GM21423 (cell line): ENCODE measurements at regions not wholly inside any gene's neighbourhood (a gene's known extent, or its start where the extent isn't known, plus 50 kb on each side); places are given as distances from the start of the nearest gene placed in this dataset.
"Not testable (repeated sequence)": the region's sequence is repeated elsewhere in the genome, so short reads cannot be mapped to it uniquely, and the experiment has no call there.

ENCODE experiments used
- ATAC-seq: cut with Tn5 transposase; IDR thresholded peaks from one replicate; pipeline ENCODE4 v1.9.1; 2021; ENCODE audit warnings: mild to moderate bottlenecking, moderate library complexity; ENCODE audit not compliant: unreplicated experiment

DNA sequence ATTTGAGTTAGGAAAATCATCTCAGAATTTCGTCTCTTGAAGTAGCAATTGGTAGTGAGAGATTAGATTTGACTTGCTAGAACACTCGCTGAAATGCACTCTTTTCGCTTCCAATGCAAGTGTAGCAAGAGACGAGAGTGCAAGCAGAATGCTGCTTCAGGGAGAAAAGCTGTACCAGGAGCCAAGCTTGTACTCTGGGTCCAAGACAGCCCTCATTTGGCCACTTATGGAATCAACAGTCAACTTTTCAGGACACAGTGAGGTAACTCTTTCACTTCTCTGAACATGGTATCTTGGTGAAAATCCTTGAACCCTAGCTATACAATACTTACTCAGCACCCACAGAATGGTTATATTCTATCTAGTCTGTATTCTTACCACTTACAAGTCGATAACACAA lies 107.6 kb upstream of the TERB2 start:
- not testable (repeated sequence) for ATAC-seq

DNA sequence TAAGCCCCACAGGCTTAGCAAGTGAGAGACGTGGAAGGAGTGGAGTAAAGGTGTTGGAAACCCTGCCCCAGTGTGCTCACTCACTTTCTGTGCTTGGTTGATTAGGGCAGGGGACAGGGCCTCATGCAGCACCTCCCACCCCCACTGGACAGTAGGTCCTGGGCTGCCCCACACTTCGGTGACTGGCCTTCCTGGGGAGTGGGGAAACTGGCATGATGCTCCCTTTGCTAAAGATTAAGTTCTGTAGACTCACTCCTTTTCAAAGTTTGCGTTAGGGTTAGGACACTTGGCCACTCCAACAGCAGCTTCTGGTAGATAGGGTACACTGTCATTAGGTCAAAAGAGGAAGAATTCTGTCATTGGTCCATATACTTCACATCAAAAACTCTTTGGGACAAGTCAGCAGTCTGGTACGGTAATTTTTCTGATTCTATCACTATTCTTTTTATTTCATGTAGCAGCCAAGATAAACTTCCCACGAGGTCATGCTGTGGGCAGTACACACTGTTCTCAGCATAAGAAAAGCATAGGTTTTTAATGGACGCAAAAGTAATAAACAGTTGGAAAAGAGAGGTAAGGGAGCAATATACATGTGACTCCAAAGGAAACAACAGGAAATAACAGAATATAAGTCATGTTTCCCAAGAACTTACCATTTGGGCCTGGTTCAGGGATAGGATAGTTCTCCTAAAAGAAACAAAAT lies 106.6 kb upstream of the TERB2 start:
- not testable (repeated sequence) for ATAC-seq

DNA sequence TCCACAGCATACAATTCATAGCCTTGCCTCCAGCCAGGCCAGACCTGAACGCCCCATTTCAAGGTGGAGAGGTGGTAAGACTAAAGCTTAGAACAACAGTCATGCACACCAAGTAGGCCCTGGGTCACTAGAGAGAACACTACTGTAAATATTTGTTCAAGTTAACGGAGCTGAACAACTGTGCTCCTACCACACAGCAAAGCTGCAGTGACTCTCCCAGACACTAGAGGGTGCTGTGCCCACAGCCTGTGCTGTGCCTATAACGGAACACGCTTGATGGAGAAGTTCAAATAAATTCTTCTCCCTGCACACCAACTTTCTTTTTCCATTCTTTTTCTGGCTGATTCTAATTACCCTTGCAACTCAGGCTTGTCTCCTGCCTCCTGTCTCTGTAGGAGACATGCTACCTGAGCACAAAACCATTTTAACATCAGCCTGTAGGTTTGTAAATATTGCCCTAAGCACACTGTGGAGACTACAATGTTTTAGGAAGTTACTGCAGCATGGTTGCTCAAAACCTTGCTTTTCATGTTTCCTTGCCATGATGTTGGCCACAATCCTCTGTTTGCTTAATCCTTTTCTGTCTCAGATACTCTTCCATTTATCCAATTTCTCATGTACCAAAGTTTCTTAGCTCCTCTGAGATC lies 103.1 kb upstream of the TERB2 start:
- peak; percentile 58 for ATAC-seq

GRCh38 chr15:44854696-44855095 lies 101.8 kb upstream of the TERB2 start:
- not testable (repeated sequence) for ATAC-seq

- ATAC-seq = not testable (repeated sequence)
Measured at GRCh38 chr15:44856284-44856683, 100.2 kb upstream of the TERB2 start.

DNA sequence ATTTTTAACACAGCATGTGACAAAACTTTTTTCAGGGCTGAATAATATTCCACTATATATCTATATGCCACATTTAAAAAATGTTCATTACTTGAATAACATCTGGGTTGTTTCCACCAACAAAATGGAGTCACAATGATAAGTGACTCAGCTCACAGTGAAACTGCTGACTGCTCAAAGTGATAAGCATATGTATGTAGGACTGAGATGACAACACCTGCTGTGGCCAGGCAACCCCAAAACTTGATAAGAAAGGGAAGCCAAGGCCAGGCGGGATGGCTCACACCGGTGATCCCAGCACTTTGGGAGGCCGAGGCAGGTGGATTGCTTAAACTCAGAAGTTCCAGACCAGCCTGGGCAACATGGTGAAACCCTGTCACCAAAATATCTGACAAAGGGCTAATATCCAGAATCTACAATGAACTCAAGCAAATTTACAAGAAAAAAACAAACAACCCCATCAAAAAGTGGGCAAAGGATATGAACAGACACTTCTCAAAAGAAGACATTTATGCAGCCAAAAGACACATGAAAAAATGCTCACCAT lies 99.2 kb upstream of the TERB2 start:
- not testable (repeated sequence) for ATAC-seq

DNA sequence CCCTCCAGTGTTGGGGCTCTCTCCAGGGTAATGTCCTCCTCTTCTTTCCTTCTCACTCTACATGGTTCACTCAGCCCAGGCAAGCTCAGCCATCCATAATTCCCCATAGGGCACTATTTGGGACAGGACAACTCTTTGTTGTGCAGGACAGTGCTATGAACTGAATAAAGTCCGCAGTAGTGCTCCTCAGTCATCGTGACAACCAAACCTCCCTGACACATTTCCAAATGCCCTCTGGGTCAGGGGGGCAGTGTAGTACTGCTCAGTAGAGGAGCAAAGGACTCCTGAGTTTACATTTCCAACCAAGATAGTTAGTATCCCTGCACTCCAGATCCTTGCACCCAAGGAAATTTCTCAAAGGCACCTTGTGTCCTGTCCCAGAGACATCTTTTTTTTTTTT lies 97.4 kb upstream of the TERB2 start:
- not testable (repeated sequence) for ATAC-seq

DNA sequence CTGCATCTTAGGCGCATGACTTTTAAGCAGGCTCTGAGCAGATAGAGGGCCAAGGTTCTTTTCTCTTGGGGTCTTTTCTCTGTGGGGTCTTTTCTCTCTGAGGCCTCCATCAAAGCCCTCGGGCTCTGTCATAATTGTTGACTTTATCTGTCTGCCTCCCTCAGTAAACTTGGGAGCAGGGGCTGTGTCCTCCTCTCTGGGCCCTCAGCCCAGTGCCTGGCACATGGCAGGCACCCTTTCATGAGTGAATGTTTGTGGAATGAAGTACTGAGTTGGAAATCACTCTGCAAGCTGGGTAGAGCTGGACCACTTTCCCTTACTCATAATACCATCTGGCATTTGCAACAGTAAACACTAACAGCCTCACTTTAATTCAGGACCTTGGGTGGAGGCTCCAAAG lies 96.3 kb upstream of the TERB2 start:
- ATAC-seq = not testable (repeated sequence)

DNA sequence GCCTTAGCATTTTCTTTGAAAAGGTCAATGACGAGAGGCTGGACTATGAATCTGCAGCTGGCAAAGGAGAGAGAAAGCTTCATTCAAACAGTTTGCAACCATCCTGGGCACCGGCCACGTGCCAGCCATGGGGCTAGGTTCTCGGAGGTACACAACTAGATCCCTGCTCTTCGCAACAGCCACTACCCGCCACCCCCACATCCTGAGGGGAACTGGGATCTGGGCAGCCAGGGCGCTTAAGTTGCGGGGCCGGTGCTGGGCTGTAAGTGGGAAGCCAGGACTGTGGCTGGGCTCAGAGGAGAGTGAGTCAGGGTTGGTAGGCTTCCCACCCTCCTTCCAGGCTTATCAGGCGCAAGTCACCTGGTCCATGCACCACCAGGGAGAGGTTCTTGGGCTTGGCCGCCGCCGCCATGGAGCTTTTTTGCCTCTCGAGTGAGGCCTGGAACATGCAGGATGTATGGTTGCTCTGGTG lies 95.0 kb upstream of the TERB2 start:
- no peak for ATAC-seq

DNA sequence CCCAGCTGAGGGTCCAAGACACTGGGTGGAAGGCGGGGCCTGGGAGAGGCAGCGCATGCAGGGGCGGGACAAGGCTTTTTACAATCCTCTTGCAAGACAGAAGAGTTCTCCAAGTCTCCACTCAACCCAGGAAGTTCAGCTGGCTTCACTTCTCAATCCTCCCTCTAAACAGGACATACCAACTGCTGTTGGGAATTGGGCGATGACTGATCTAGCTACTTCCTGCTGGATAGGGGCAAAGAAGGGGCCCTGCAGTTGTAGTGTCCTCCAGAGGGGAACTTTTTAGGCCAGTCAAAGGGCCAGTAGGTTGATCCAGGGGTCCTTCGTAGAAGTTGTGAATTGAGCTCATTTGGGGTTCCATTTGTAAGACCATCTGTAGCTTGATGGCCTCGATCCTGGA lies 94.6 kb upstream of the TERB2 start:
- no peak for ATAC-seq

DNA sequence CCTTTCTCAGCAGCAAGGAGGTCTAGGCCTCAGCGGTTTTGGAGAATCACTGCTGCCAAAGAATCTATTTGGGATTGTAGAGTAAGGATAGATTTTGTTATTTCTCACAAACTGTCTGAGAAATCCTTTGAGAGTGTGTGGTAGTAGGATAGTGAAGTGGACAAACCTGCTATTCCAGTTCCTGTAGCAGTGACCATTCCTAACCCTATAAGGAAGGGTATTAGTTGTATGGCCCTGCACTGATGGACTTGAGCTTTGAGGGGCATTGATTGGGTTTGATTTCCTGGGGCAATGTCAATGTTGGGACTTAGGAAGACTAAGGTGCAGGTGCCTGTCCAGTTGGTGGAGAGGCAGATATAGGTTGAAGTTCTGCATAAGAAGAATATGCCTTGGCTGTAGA lies 93.6 kb upstream of the TERB2 start:
- not testable (repeated sequence) for ATAC-seq

DNA sequence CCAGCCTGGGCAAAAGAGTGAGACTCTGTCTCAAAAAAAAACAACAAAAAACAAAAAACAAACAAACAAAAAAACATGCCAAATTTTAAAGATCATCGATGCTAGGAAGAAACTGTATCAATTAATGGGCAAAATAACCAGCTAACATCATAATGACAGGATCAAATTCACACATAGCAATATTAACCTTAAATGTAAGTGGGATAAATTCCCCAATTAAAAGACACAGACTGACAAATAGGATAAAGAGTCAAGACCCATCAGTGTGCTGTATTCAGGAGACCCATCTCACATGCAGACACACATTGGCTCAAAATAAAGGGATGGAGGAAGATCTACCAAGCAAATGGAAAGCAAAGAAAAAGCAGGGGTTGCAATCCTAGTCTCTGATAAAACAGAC lies 88.4 kb upstream of the TERB2 start:
- not testable (repeated sequence) for ATAC-seq

DNA sequence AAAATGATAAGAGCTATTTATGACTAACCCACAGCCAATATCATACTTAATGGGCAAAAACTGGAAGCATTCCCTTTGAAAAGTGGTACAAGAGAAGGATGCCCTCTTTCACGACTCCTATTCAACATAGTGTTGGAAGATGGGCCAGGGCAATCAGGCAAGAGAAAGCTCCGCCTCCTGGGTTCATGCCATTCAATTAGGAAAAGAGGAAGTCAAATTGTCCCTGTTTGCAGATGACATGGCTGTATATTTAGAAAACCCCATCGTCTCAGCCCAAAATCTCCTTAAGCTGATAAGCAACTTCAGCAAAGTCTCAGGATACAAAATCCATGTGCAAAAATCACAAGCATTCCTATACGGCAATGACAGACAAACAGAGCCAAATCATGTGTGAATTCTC lies 86.4 kb upstream of the TERB2 start:
- not testable (repeated sequence) for ATAC-seq

- ATAC-seq = no peak
Measured at GRCh38 chr15:44873103-44873502, 83.4 kb upstream of the TERB2 start.

DNA sequence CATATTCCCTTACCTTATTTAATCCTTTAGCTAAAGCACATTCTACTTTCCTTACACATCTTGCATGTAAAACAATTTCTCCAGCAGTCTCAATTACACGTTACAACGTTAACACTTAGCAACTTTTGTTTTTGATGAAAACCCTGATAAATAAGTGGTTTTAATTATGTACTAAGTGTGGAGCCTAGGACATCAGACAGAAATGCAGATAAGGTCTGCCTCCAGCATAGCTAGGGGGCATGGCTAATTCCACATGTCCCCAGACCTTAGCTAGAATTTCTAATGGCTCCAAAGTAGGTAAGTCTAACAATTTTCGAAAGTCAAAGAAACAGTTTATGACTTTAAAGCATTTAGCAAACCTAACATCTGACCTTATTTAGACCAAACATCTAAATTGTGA lies 77.4 kb upstream of the TERB2 start:
- ATAC-seq = no peak

DNA sequence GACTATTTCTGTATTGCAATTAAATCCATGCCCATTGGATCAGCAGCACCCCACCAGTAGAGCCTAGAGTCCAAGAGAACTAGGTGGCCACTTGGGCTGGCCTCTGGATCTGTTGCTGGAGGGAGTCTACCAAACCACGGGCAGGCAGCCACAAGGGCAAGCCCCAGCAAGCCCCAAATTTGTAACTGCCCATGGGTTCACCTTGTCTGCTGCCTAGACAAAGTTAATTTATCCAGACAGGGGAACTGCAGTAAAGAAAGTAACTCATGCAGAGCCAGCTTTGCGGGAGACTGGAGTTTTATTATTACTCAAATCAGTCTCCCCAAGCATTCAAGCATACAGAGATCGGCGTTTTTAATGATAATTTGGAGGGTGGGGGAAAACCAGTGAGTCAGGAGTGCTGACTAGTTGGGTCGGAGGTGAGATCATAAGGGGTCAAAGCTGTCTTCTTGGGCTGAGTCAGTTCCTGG lies 74.0 kb upstream of the TERB2 start:
- peak; percentile 75 for ATAC-seq

GRCh38 chr15:44883199-44883877 lies 73.1 kb upstream of the TERB2 start:
- ATAC-seq = peak; percentile 28

- not testable (repeated sequence) for ATAC-seq
Measured at GRCh38 chr15:44898890-44899651, 57.4 kb upstream of the TERB2 start.

DNA sequence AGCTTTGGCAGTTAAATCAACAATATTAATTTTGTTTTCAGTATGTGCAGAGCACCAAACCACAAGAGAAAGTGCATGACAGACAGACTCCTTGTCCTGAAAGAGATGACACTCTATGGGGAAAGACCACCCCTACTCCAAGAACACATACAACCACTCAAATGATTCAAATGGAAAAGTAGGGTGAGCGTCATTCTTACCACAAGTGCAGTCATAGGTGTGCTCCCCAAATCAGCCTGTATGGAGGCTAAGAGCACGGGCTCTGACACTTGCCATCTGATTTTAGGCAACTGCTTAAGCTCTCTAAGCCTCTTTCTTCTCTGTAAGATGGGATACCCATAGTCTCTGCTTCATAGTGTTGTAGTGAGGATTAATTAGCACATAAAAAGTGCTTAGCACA lies 56.7 kb upstream of the TERB2 start:
- not testable (repeated sequence) for ATAC-seq

DNA sequence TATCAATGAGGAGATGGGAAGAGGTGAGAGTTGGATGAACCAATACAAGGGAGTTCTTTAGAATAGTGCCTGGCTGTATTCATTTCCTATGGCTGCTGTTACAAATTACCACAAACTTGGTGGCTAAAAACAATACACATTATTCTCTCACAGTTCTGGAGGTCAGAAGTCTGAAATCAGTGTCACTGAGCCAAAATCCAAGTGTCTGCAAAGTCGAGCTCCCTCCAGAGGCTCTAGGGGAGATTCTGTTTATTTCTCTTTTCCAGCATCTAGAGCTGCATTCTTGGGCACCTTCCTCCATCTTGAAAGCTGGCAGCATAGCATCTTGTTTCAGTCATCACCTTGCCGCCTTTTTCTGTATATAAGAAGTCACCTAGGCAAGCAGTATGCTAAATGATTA lies 55.7 kb upstream of the TERB2 start:
- not testable (repeated sequence) for ATAC-seq

DNA sequence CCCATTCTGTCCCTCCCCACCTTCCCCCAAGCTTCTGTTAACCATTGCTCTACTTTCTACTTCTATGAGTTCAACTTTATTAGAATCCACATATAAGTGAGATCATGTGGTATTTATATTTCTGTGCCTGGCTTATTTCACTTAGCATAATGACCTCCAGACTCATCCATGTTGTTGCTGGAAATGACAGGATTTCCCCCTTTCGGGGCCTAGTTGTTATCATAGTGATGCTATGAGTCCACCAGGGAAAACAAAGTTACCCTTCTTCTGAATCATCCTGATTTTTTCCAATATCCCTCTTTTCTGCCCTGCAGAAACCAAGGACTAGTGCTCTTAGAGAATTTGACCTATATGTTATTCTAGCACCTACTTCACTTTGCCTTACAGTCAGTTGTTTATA lies 53.2 kb upstream of the TERB2 start:
- ATAC-seq = not testable (repeated sequence)
